ENCODE measurements at regions not wholly inside any gene's neighbourhood (a gene's known extent, or its start where the extent isn't known, plus 50 kb on each side); places are given as distances from the start of the nearest gene placed in this dataset.

GRCh38 chr1:207965392-207966387, 54.8 kb upstream of the CD34 start:
- TF ChIP-seq, protein P1, sequence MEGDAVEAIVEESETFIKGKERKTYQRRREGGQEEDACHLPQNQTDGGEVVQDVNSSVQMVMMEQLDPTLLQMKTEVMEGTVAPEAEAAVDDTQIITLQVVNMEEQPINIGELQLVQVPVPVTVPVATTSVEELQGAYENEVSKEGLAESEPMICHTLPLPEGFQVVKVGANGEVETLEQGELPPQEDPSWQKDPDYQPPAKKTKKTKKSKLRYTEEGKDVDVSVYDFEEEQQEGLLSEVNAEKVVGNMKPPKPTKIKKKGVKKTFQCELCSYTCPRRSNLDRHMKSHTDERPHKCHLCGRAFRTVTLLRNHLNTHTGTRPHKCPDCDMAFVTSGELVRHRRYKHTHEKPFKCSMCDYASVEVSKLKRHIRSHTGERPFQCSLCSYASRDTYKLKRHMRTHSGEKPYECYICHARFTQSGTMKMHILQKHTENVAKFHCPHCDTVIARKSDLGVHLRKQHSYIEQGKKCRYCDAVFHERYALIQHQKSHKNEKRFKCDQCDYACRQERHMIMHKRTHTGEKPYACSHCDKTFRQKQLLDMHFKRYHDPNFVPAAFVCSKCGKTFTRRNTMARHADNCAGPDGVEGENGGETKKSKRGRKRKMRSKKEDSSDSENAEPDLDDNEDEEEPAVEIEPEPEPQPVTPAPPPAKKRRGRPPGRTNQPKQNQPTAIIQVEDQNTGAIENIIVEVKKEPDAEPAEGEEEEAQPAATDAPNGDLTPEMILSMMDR (conservative IDR thresholded peaks at IDR 0.05; ENCODE audit: low read length), result 0 out of 2 replicates have a peak, but pooled peaks have one; percentile 23
- no peak for TF ChIP-seq EZH2phosphoT487 (IDR thresholded peaks at IDR 0.05; ENCODE audit: borderline replicate concordance, low read depth, low read length)
